ENCODE measurements at regions not wholly inside any gene's neighbourhood (a gene's known extent, or its start where the extent isn't known, plus 50 kb on each side); places are given as distances from the start of the nearest gene placed in this dataset. TPM values are rescaled to one million over a fixed set of nuclear protein-coding genes. Genes with fewer than 3 reads are reported as not detected.

- Histone ChIP-seq H3K4me1 (peaks cover 0 to 12% (median 0%) of the 10 kb centered on the region in 4 donors), H3K27ac (no peak overlapping the region), H3K36me3 (peaks cover 0 to 5% (median 0%) of the 10 kb centered on the region in 3 donors), H3K9me3 (peaks cover 0 to 8% (median 0%) of the 10 kb centered on the region in 4 donors), H3K4me3 (no peak overlapping the region), H3K27me3 (peaks cover 0 to 18% of the 10 kb centered on the region in 2 donors)
- no peak for TF ChIP-seq POLR2A (IDR thresholded peaks at IDR 0.05)
- no peak for TF ChIP-seq CTCF (IDR thresholded peaks at IDR 0.05)
- no peak for TF ChIP-seq EP300 (IDR thresholded peaks at IDR 0.05)
- 85% methylated on average over 9 of the region's 9 CpGs for WGBS, 2 donors
- no peak for DNase-seq (ENCODE audit: low spot score in 2 of 2)
These were observed 51.3 kb upstream of the IRX4 start for GRCh38 chr5:1934056-1934394.

GRCh38 chr5:1933364-1934055 is 50.8 kb upstream of the IRX4 start:
- DNase-seq (ENCODE audit: low spot score in 2 of 2) = no peak
- TF ChIP-seq CTCF (IDR thresholded peaks at IDR 0.05) = no peak
- no peak for TF ChIP-seq EP300 (IDR thresholded peaks at IDR 0.05)
- TF ChIP-seq POLR2A (IDR thresholded peaks at IDR 0.05) = no peak
- Histone ChIP-seq H3K36me3 (peaks cover 0 to 5% (median 0%) of the 10 kb centered on the region in 3 donors), H3K4me3 (no peak overlapping the region), H3K4me1 (peaks cover 0 to 12% (median 0%) of the 10 kb centered on the region in 4 donors), H3K27ac (no peak overlapping the region), H3K27me3 (peaks cover 0 to 18% of the 10 kb centered on the region in 2 donors), H3K9me3 (peaks cover 0 to 8% (median 0%) of the 10 kb centered on the region in 4 donors)
- WGBS, 2 donors = 84 to 93% methylated on average over 14 of the region's 14 CpGs

Small RNAs in the stretch of these regions (small RNA-seq; reads per million reads assigned to genes)
- gene AC092266.1 (not detected), gene RF00019 (not detected)
